PFSK-1 (cell line): ENCODE measurements at regions not wholly inside any gene's neighbourhood (a gene's known extent, or its start where the extent isn't known, plus 50 kb on each side); places are given as distances from the start of the nearest gene placed in this dataset.

Experiments
- FOXP2 ChIP-seq: optimal IDR thresholded peaks from 2 replicates; pipeline ENCODE3; 2011; ENCODE audit warnings: borderline replicate concordance, control low read depth, inconsistent platforms; ENCODE audit not compliant: insufficient read depth; ENCODE audit errors: extremely low read length, extremely low read depth
- POLR2AphosphoS5 ChIP-seq: IDR thresholded peaks from 2 replicates; pipeline ENCODE4 v1.6.1; 2012; ENCODE audit warnings: low read depth, mild to moderate bottlenecking, control low read depth, low read length, moderate library complexity
- REST ChIP-seq, 2 experiments: IDR thresholded peaks; 2 replicates each; pipeline versions ENCODE4 v1.6.1 to v1.8.0; 2011 to 2012; ENCODE audit warnings: low read depth in 2 of 2, low read length in 2 of 2, control low read depth in 1 of 2, inconsistent platforms in 1 of 2, mild to moderate bottlenecking in 1 of 2, moderate library complexity in 1 of 2; ENCODE audit not compliant: insufficient read depth in 1 of 2
- SIN3A ChIP-seq: IDR thresholded peaks from 2 replicates; pipeline ENCODE4 v1.6.1; 2012; ENCODE audit warnings: mild to moderate bottlenecking, low read length, moderate library complexity, borderline replicate concordance; ENCODE audit not compliant: insufficient read depth
- TAF1 ChIP-seq: IDR thresholded peaks from 2 replicates; pipeline ENCODE4 v1.6.1; 2012; ENCODE audit warnings: low read length, control low read depth, borderline replicate concordance; ENCODE audit not compliant: insufficient read depth

- TF ChIP-seq POLR2AphosphoS5, result no peak
- no peak for TF ChIP-seq TAF1
- TF ChIP-seq FOXP2, result no peak
- no peak for TF ChIP-seq REST (IDR thresholded peaks at IDR 0.05; ENCODE audit: insufficient read depth in 1 of 2, low read depth in 2 of 2, low read length in 2 of 2)
- TF ChIP-seq SIN3A, result no peak
Measured at GRCh38 chr4:147192679-147193078, 247.0 kb upstream of the TTC29 start.

- no peak for TF ChIP-seq TAF1
- no peak for TF ChIP-seq FOXP2
- no peak for TF ChIP-seq REST (IDR thresholded peaks at IDR 0.05; ENCODE audit: insufficient read depth in 1 of 2, low read depth in 2 of 2, low read length in 2 of 2)
- no peak for TF ChIP-seq SIN3A
- no peak for TF ChIP-seq POLR2AphosphoS5
Measured at GRCh38 chr4:147194114-147194513, 248.4 kb upstream of the TTC29 start.

GRCh38 chr4:147194604-147195003, 248.9 kb upstream of the TTC29 start:
- TF ChIP-seq SIN3A, result no peak
- TF ChIP-seq REST (IDR thresholded peaks at IDR 0.05; ENCODE audit: insufficient read depth in 1 of 2, low read depth in 2 of 2, low read length in 2 of 2), result no peak
- no peak for TF ChIP-seq FOXP2
- no peak for TF ChIP-seq TAF1
- TF ChIP-seq POLR2AphosphoS5, result no peak

GRCh38 chr4:147195386-147195785, 249.7 kb upstream of the TTC29 start:
- no peak for TF ChIP-seq FOXP2
- no peak for TF ChIP-seq REST (IDR thresholded peaks at IDR 0.05; ENCODE audit: insufficient read depth in 1 of 2, low read depth in 2 of 2, low read length in 2 of 2)

- TF ChIP-seq POLR2AphosphoS5, result no peak
Measured at GRCh38 chr4:147198411-147199051, 252.9 kb upstream of the TTC29 start.

GRCh38 chr4:147201016-147201415, 255.4 kb upstream of the TTC29 start:
- TF ChIP-seq FOXP2, result no peak
- TF ChIP-seq SIN3A, result no peak
- no peak for TF ChIP-seq REST (IDR thresholded peaks at IDR 0.05; ENCODE audit: insufficient read depth in 1 of 2, low read depth in 2 of 2, low read length in 2 of 2)
- no peak for TF ChIP-seq TAF1
- no peak for TF ChIP-seq POLR2AphosphoS5
